ENCODE measurements at regions not wholly inside any gene's neighbourhood (a gene's known extent, or its start where the extent isn't known, plus 50 kb on each side); places are given as distances from the start of the nearest gene placed in this dataset.

DNA sequence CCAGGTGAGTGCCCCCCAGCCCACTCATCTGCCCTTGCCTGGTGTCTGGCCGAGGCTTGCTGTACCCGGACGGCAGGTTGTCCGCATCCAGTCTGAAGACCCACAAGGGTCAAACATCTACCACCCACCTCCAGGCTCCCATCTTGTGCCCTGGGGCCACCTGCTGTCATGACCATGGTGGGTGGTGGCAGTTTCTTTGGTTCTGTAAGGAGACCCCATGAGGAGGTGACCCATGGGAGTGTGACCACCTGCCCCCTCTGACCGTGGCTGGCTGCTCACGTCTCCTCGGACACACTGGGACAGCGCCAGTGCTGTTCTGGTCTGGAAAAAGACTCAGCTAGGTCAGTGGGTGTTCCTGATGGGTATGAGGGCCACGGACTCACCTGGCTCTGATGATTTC lies 93.9 kb downstream of the TEX29 start:
- TF ChIP-seq, protein P1, sequence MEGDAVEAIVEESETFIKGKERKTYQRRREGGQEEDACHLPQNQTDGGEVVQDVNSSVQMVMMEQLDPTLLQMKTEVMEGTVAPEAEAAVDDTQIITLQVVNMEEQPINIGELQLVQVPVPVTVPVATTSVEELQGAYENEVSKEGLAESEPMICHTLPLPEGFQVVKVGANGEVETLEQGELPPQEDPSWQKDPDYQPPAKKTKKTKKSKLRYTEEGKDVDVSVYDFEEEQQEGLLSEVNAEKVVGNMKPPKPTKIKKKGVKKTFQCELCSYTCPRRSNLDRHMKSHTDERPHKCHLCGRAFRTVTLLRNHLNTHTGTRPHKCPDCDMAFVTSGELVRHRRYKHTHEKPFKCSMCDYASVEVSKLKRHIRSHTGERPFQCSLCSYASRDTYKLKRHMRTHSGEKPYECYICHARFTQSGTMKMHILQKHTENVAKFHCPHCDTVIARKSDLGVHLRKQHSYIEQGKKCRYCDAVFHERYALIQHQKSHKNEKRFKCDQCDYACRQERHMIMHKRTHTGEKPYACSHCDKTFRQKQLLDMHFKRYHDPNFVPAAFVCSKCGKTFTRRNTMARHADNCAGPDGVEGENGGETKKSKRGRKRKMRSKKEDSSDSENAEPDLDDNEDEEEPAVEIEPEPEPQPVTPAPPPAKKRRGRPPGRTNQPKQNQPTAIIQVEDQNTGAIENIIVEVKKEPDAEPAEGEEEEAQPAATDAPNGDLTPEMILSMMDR (conservative IDR thresholded peaks at IDR 0.05; ENCODE audit: low read depth, low read length) = no peak
- no peak for TF ChIP-seq EZH2 (IDR thresholded peaks at IDR 0.05; ENCODE audit: borderline replicate concordance, low read depth, low read length, poor library complexity, severe bottlenecking)
